Glutamatergic neuron (in vitro differentiated cells): ENCODE measurements at regions not wholly inside any gene's neighbourhood (a gene's known extent, or its start where the extent isn't known, plus 50 kb on each side); places are given as distances from the start of the nearest gene placed in this dataset.

Experiments used
- DNase-seq: peaks from one replicate; pipeline ENCODE4 v3.0.0; 2022
- H3K27ac Mint-ChIP-seq: one replicate; pipeline ENCODE4 v1.8.0; 2020; ENCODE audit warnings: mild to moderate bottlenecking, mixed read lengths, inconsistent platforms; ENCODE audit not compliant: unreplicated experiment
- H3K27me3 Mint-ChIP-seq: one replicate; pipeline ENCODE4 v1.8.0; 2020; ENCODE audit warnings: mild to moderate bottlenecking, moderate library complexity, mixed read lengths, inconsistent platforms; ENCODE audit not compliant: unreplicated experiment
- H3K36me3 Mint-ChIP-seq: one replicate; pipeline ENCODE4 v1.8.0; 2020; ENCODE audit warnings: mild to moderate bottlenecking, mixed read lengths, inconsistent platforms; ENCODE audit not compliant: unreplicated experiment
- H3K4me1 Mint-ChIP-seq: one replicate; pipeline ENCODE4 v1.8.0; 2020; ENCODE audit warnings: mild to moderate bottlenecking, low read depth, mixed read lengths, inconsistent platforms; ENCODE audit not compliant: unreplicated experiment
- H3K4me3 Mint-ChIP-seq: one replicate; pipeline ENCODE4 v1.8.0; 2020; ENCODE audit warnings: mild to moderate bottlenecking, mixed read lengths, inconsistent platforms; ENCODE audit not compliant: unreplicated experiment
- H3K9me3 Mint-ChIP-seq: one replicate; pipeline ENCODE4 v1.8.0; 2020; ENCODE audit warnings: mild to moderate bottlenecking, moderate library complexity, mixed read lengths, inconsistent platforms; ENCODE audit not compliant: unreplicated experiment
- CTCF ChIP-seq: fragments of 200-600 bp; sonication (generic); IDR thresholded peaks from one replicate; pipeline ENCODE4 v1.5.0; 2021; ENCODE audit not compliant: partially characterized antibody, unreplicated experiment

DNA sequence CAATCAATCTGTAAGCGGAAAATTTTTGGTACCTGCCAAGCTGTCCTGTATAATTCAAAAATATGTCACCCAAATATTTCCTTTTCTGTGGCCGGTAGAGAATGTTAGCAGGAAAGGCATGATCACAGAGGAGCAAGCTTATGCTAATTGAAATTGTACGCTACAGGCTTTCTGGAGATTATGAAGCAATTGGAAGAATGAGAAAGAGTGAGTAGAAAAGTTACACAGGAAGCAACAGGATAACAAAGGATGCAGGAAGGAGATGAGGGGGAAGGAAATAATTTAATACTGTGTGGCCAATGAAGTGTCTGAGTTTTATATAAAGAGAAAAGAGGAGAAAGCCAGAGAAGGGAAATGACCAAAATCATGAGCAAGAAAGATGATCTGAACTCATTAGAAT lies 627.2 kb upstream of the STXBP6 start:
- peaks cover 3% of the 10 kb centered on the region for H3K27me3 Mint-ChIP-seq

DNA sequence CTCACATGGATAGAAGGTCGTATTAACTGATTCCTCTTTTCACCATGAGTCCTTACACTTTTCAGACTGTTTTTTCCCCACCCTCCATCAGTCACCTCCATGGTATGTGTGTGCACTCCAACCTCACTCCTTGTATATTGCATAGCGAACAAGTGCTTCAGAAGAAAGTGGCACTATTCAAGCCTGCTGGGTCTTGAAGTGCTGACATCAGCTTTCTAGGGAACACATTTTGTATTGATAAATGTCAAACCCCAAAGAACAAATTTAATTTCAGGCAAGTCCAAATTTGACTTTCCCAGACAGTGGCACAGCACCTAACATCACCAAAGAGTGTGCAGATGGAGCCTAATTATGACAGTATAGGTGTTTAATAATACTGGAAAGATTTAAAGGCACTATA lies 617.4 kb upstream of the STXBP6 start:
- Mint-ChIP-seq H3K27me3 (peaks cover 2% of the 10 kb centered on the region), H3K4me1 (no peaks in the 10 kb centered on the region), H3K4me3 (no peak overlapping the region), H3K36me3 (no peaks in the 10 kb centered on the region), H3K9me3 (peaks cover 2% of the 10 kb centered on the region), H3K27ac (no peak overlapping the region)
- DNase-seq = no peak
- TF ChIP-seq CTCF = no peak

More for the DNA sequence above, 627.2 kb upstream of the STXBP6 start:
- Mint-ChIP-seq H3K36me3 (no peaks in the 10 kb centered on the region), H3K4me3 (no peak overlapping the region), H3K27ac (no peak overlapping the region), H3K4me1 (no peaks in the 10 kb centered on the region), H3K9me3 (no peaks in the 10 kb centered on the region)
- no peak for DNase-seq
- no peak for TF ChIP-seq CTCF

GRCh38 chr14:25666877-25667276 lies 616.9 kb upstream of the STXBP6 start:
- H3K27ac Mint-ChIP-seq = no peak overlapping the region
- H3K4me3 Mint-ChIP-seq = no peak overlapping the region
- peaks cover 2% of the 10 kb centered on the region for H3K27me3 Mint-ChIP-seq
- no peaks in the 10 kb centered on the region for H3K4me1 Mint-ChIP-seq
- H3K9me3 Mint-ChIP-seq = peaks cover 2% of the 10 kb centered on the region
- no peak for TF ChIP-seq CTCF
- DNase-seq = no peak
- H3K36me3 Mint-ChIP-seq = no peaks in the 10 kb centered on the region

GRCh38 chr14:25658988-25659387 lies 609.0 kb upstream of the STXBP6 start:
- H3K4me1 Mint-ChIP-seq = no peaks in the 10 kb centered on the region
- no peaks in the 10 kb centered on the region for H3K27me3 Mint-ChIP-seq
- H3K27ac Mint-ChIP-seq = no peak overlapping the region

DNA sequence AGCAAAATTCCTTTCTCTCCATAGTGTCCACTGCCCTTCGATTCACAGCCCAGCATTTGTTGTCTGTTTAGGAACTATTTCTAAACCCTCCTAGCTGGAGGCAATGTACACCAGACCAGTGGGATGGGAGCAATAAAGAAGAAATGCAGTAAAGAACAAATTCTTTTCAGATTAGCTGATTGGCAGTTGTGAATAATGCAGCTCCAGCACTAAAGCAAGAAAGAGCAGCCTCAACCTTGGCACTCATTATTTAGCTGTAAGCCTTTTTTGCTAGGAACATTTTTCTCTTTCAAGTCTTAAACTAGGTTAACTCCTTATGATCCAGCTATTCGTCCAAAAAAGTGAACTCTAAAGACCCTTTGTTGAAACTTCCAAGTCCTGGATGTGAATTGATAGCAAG lies 580.5 kb upstream of the STXBP6 start:
- no peaks in the 10 kb centered on the region for H3K4me1 Mint-ChIP-seq
- no peak for TF ChIP-seq CTCF

More at GRCh38 chr14:25658988-25659387, 609.0 kb upstream of the STXBP6 start:
- Mint-ChIP-seq H3K4me3 (no peak overlapping the region), H3K9me3 (no peaks in the 10 kb centered on the region), H3K36me3 (no peaks in the 10 kb centered on the region)
- TF ChIP-seq CTCF = no peak
- DNase-seq = no peak

More for the DNA sequence above, 580.5 kb upstream of the STXBP6 start:
- no peaks in the 10 kb centered on the region for H3K36me3 Mint-ChIP-seq
- DNase-seq = no peak
- H3K27me3 Mint-ChIP-seq = no peaks in the 10 kb centered on the region
- no peak overlapping the region for H3K4me3 Mint-ChIP-seq
- no peaks in the 10 kb centered on the region for H3K9me3 Mint-ChIP-seq
- no peak overlapping the region for H3K27ac Mint-ChIP-seq
